Endodermal cell (in vitro differentiated cells): ENCODE measurements at regions not wholly inside any gene's neighbourhood (a gene's known extent, or its start where the extent isn't known, plus 50 kb on each side); places are given as distances from the start of the nearest gene placed in this dataset.

ENCODE experiments used
- DNase-seq: peaks from one replicate; pipeline ENCODE4 v3.0.0-alpha.2; 2017
- H3K27ac ChIP-seq: 2 replicates; pipeline ENCODE4 v1.5.1; 2013; ENCODE audit warnings: mild to moderate bottlenecking, low read depth, low read length, moderate library complexity
- H3K27me3 ChIP-seq: 2 replicates; pipeline ENCODE4 v1.6.1; 2013; ENCODE audit warnings: mild to moderate bottlenecking, low read length, moderate library complexity; ENCODE audit not compliant: insufficient read depth, control insufficient read depth, poor library complexity, severe bottlenecking
- H3K36me3 ChIP-seq: 2 replicates; pipeline ENCODE4 v1.7.0; 2013; ENCODE audit warnings: mild to moderate bottlenecking, low read length, moderate library complexity; ENCODE audit not compliant: control insufficient read depth, insufficient read depth
- H3K4me1 ChIP-seq: one replicate; pipeline ENCODE4 v1.7.0; 2013; ENCODE audit warnings: low read length; ENCODE audit not compliant: control insufficient read depth, insufficient read depth
- H3K4me3 ChIP-seq: 2 replicates; pipeline ENCODE4 v1.5.1; 2013; ENCODE audit warnings: mild to moderate bottlenecking, low read length, moderate library complexity
- H3K9ac ChIP-seq: 2 replicates; pipeline ENCODE4 v1.6.1; 2013; ENCODE audit warnings: mild to moderate bottlenecking, low read length, moderate library complexity; ENCODE audit not compliant: poor library complexity, severe bottlenecking; ENCODE audit errors: extremely low read depth
- H3K9me3 ChIP-seq: 2 replicates; pipeline ENCODE4 v1.6.1; 2013; ENCODE audit warnings: mild to moderate bottlenecking, low read length, moderate library complexity; ENCODE audit not compliant: control insufficient read depth
- H3K27ac Mint-ChIP-seq: 2 replicates; pipeline ENCODE4 v1.8.0; 2020; ENCODE audit warnings: mixed read lengths
- H3K27me3 Mint-ChIP-seq: 2 replicates; pipeline ENCODE4 v1.8.0; 2021; ENCODE audit warnings: mild to moderate bottlenecking, mixed read lengths; ENCODE audit not compliant: insufficient read depth
- H3K36me3 Mint-ChIP-seq: 2 replicates; pipeline ENCODE4 v1.8.0; 2020; ENCODE audit warnings: low read depth, mixed read lengths
- H3K4me1 Mint-ChIP-seq: 2 replicates; pipeline ENCODE4 v1.8.0; 2020; ENCODE audit warnings: mixed read lengths
- H3K4me3 Mint-ChIP-seq: 2 replicates; pipeline ENCODE4 v1.8.0; 2020; ENCODE audit warnings: mild to moderate bottlenecking, moderate library complexity, mixed read lengths
- H3K9me3 Mint-ChIP-seq: 2 replicates; pipeline ENCODE4 v1.8.0; 2020; ENCODE audit warnings: mild to moderate bottlenecking, mixed read lengths
- WGBS, 2 experiments: methylation state at CpG; one replicate each; pipeline versions ENCODE4 v1.1.5 to v1.1.7; 2013; ENCODE audit warnings: missing lambda C conversion rate in 2 of 2, mixed read lengths in 1 of 2; ENCODE audit not compliant: insufficient coverage in 1 of 2, insufficient read length in 1 of 2; 5-methylcytosine and 5-hydroxymethylcytosine counted together
- TF ChIP-seq, protein P1 (sequence below): fragments of 200-600 bp; sonication (generic); conservative IDR thresholded peaks from 2 replicates; pipeline ENCODE4 v1.5.0; 2021; ENCODE audit warnings: antibody characterized with exemption, mild to moderate bottlenecking

DNA sequence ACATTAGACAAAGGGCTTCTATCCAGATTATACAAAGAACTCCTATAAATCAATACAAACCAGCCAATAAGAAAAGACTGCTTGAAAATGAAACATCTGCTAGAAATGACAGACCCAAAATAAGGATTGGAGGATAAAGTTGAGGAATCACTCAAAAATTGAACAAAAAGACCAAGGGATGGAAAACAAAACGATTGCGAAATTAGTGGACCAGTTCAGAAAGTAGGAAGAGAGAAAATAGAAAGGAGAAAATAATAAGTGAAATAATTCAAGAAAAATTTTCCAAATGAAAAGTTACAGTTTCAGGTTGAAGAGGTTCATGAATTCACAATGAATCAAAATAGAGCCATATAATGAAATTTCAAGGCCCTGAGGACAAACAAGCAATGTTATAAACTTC, 115.8 kb upstream of the CTBP2 start:
- H3K4me1 ChIP-seq: no peaks in the 10 kb centered on the region
- no peak overlapping the region for H3K27ac Mint-ChIP-seq
- TF ChIP-seq, protein P1, sequence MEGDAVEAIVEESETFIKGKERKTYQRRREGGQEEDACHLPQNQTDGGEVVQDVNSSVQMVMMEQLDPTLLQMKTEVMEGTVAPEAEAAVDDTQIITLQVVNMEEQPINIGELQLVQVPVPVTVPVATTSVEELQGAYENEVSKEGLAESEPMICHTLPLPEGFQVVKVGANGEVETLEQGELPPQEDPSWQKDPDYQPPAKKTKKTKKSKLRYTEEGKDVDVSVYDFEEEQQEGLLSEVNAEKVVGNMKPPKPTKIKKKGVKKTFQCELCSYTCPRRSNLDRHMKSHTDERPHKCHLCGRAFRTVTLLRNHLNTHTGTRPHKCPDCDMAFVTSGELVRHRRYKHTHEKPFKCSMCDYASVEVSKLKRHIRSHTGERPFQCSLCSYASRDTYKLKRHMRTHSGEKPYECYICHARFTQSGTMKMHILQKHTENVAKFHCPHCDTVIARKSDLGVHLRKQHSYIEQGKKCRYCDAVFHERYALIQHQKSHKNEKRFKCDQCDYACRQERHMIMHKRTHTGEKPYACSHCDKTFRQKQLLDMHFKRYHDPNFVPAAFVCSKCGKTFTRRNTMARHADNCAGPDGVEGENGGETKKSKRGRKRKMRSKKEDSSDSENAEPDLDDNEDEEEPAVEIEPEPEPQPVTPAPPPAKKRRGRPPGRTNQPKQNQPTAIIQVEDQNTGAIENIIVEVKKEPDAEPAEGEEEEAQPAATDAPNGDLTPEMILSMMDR: no peak
- H3K36me3 Mint-ChIP-seq: no peaks in the 10 kb centered on the region
- H3K4me3 ChIP-seq: no peak overlapping the region
- no peaks in the 10 kb centered on the region for H3K27me3 ChIP-seq
- H3K9me3 Mint-ChIP-seq: peaks cover 5% of the 10 kb centered on the region
- H3K36me3 ChIP-seq: no peaks in the 10 kb centered on the region
- H3K4me3 Mint-ChIP-seq: no peak overlapping the region
- H3K9ac ChIP-seq: no peak overlapping the region
- no peaks in the 10 kb centered on the region for H3K27me3 Mint-ChIP-seq
- no peaks in the 10 kb centered on the region for H3K9me3 ChIP-seq
- no peaks in the 10 kb centered on the region for H3K4me1 Mint-ChIP-seq
- no peak overlapping the region for H3K27ac ChIP-seq
- 89 to 94% methylated on average over 2 of the region's 2 CpGs for WGBS, 2 experiments
- DNase-seq: no peak

DNA sequence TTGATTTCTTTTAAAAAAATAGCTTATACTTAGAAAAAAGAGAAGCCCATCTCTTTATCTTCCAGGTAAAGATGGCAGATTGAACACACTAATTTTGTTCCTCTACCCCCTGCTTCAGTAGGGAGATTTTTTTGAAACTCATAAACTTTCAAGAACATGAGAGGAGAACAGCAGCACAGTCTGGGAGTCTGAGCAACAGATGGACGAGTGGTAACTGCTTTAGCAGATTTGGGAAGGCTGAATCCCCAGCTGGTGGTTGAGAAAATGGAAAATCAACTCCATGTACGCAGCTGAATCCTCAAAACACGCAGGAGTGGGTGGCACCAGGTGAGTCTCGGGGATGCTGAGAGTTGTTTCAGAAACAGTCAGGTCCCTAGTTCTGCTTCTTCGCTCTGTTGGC, 114.6 kb upstream of the CTBP2 start:
- Mint-ChIP-seq H3K4me3 (no peak overlapping the region), H3K27me3 (no peaks in the 10 kb centered on the region), H3K4me1 (no peaks in the 10 kb centered on the region), H3K27ac (no peak overlapping the region), H3K9me3 (peaks cover 5% of the 10 kb centered on the region), H3K36me3 (no peaks in the 10 kb centered on the region)
- TF ChIP-seq, protein P1: no peak
- H3K9me3 ChIP-seq: no peaks in the 10 kb centered on the region
- H3K27ac ChIP-seq: no peak overlapping the region
- peak; percentile 12 for DNase-seq
- no peak overlapping the region for H3K4me3 ChIP-seq
- H3K4me1 ChIP-seq: no peaks in the 10 kb centered on the region
- no peak overlapping the region for H3K9ac ChIP-seq
- no peaks in the 10 kb centered on the region for H3K27me3 ChIP-seq
- H3K36me3 ChIP-seq: no peaks in the 10 kb centered on the region
- 88 to 93% methylated on average over 4 to 5 of the region's 5 CpGs for WGBS, 2 experiments

DNA sequence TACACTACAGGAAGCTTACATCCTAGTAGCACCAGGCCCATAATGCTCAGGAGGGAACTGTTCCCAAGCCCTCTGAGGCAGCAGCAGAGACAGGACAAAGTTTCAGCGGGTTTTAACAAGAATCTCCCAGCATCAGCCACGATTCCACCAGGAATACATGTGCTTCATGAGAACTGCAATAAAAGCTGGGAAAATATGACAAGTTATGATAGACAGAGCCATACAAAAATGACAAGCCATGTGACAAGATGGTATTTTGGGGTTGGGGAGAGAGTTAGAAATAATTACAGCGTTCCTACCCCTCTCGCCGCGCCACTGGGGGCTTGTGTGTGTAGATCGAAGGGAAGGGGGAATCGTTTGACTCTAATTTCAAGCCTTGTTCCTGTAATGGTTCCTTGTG, 112.7 kb upstream of the CTBP2 start:
- WGBS, 2 experiments: 92 to 100% methylated on average over 2 to 8 of the region's 8 CpGs
- peak; percentile 34 for DNase-seq
- Mint-ChIP-seq H3K4me3 (no peak overlapping the region), H3K36me3 (no peaks in the 10 kb centered on the region), H3K27me3 (no peaks in the 10 kb centered on the region), H3K4me1 (no peaks in the 10 kb centered on the region), H3K27ac (no peak overlapping the region), H3K9me3 (peaks cover 5% of the 10 kb centered on the region)
- Histone ChIP-seq H3K4me1 (no peaks in the 10 kb centered on the region), H3K27me3 (no peaks in the 10 kb centered on the region), H3K4me3 (no peak overlapping the region), H3K36me3 (no peaks in the 10 kb centered on the region), H3K27ac (no peak overlapping the region), H3K9ac (no peak overlapping the region), H3K9me3 (no peaks in the 10 kb centered on the region)
- TF ChIP-seq, protein P1: no peak
